ENCODE measurements at regions not wholly inside any gene's neighbourhood (a gene's known extent, or its start where the extent isn't known, plus 50 kb on each side); places are given as distances from the start of the nearest gene placed in this dataset.

- no peaks in the 10 kb centered on the region for H3K79me2 ChIP-seq
- H2AFZ ChIP-seq, result no peak overlapping the region
- no peak overlapping the region for H3K4me2 ChIP-seq
- no peak for DNase-seq (ENCODE audit: low spot score)
- H3K27ac ChIP-seq, result no peak overlapping the region
- no peaks in the 10 kb centered on the region for H3K9me2 ChIP-seq (replicated peaks; ENCODE audit: insufficient read depth)
- 84% methylated on average over 12 of the region's 12 CpGs for WGBS (ENCODE audit: low lambda C conversion rate, missing lambda C conversion rate)
- H3K4me1 ChIP-seq (ENCODE audit: insufficient read depth), result peaks cover 5% of the 10 kb centered on the region
- H3K27me3 ChIP-seq, result no peaks in the 10 kb centered on the region
- H4K20me1 ChIP-seq (ENCODE audit: insufficient read depth, poor library complexity, severe bottlenecking), result no peaks in the 10 kb centered on the region
- H3K9me3 ChIP-seq (ENCODE audit: low read depth), result no peaks in the 10 kb centered on the region
- H3K4me3 ChIP-seq, result no peak overlapping the region
- no peaks in the 10 kb centered on the region for H3K36me3 ChIP-seq (replicated peaks; ENCODE audit: insufficient read depth, low read depth)
- TF ChIP-seq CTCF (IDR thresholded peaks at IDR 0.05; ENCODE audit: poor library complexity) (no peak), EZH2 (IDR thresholded peaks at IDR 0.05; ENCODE audit: borderline replicate concordance) (no peak), EZH2phosphoT487 (IDR thresholded peaks at IDR 0.05; ENCODE audit: low read depth, severe bottlenecking, unreplicated experiment) (no peak)
Measured at GRCh38 chr7:3168370-3168769, 124.7 kb upstream of the CARD11 start.

DNA sequence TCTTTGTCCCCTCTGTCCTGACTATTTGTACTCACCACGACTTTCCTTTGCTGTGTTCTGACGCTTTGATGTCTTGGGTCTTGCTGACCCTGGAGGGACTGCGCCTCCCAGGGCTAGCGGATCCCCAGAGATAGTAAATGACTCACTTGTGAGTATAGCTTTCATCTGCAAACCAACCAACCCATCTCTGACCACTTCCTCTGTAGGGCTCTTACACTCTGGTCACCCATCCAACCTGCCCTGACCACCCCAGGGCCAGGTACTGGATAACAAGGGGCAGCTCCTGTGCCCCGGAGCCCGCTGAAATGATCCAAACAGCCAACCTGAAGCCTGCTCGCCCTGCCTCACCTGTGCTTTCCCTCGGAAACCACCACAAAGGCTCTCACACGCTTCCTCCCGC is 125.2 kb upstream of the CARD11 start:
- Histone ChIP-seq H3K27me3 (no peaks in the 10 kb centered on the region), H2AFZ (no peak overlapping the region), H3K27ac (no peak overlapping the region), H3K4me1 (ENCODE audit: insufficient read depth) (no peaks in the 10 kb centered on the region), H3K4me2 (no peak overlapping the region), H3K36me3 (replicated peaks; ENCODE audit: insufficient read depth, low read depth) (no peaks in the 10 kb centered on the region), H3K4me3 (no peak overlapping the region), H3K79me2 (no peaks in the 10 kb centered on the region), H3K9me3 (ENCODE audit: low read depth) (no peaks in the 10 kb centered on the region), H3K9me2 (replicated peaks; ENCODE audit: insufficient read depth) (no peaks in the 10 kb centered on the region), H4K20me1 (ENCODE audit: insufficient read depth, poor library complexity, severe bottlenecking) (no peaks in the 10 kb centered on the region)
- TF ChIP-seq CTCF (IDR thresholded peaks at IDR 0.05; ENCODE audit: poor library complexity) (no peak), EZH2phosphoT487 (IDR thresholded peaks at IDR 0.05; ENCODE audit: low read depth, severe bottlenecking, unreplicated experiment) (no peak), EZH2 (IDR thresholded peaks at IDR 0.05; ENCODE audit: borderline replicate concordance) (no peak)
- no peak for DNase-seq (ENCODE audit: low spot score)
- WGBS (ENCODE audit: low lambda C conversion rate, missing lambda C conversion rate), result 88% methylated on average over 10 of the region's 10 CpGs

GRCh38 chr7:3172768-3173280 is 128.2 kb upstream of the SDK1 start:
- no peak for TF ChIP-seq EZH2phosphoT487 (IDR thresholded peaks at IDR 0.05; ENCODE audit: low read depth, severe bottlenecking, unreplicated experiment)
- no peak for TF ChIP-seq EZH2 (IDR thresholded peaks at IDR 0.05; ENCODE audit: borderline replicate concordance)
- H3K4me2 ChIP-seq, result no peak overlapping the region
- no peak for DNase-seq (ENCODE audit: low spot score)
- no peaks in the 10 kb centered on the region for H3K9me3 ChIP-seq (ENCODE audit: low read depth)
- H3K27me3 ChIP-seq, result no peaks in the 10 kb centered on the region
- no peaks in the 10 kb centered on the region for H4K20me1 ChIP-seq (ENCODE audit: insufficient read depth, poor library complexity, severe bottlenecking)
- H2AFZ ChIP-seq, result no peak overlapping the region
- H3K79me2 ChIP-seq, result no peaks in the 10 kb centered on the region
- no peaks in the 10 kb centered on the region for H3K9me2 ChIP-seq (replicated peaks; ENCODE audit: insufficient read depth)
- no peak overlapping the region for H3K4me3 ChIP-seq
- no peak overlapping the region for H3K27ac ChIP-seq
- 87% methylated on average over 7 of the region's 7 CpGs for WGBS (ENCODE audit: low lambda C conversion rate, missing lambda C conversion rate)
- H3K36me3 ChIP-seq (replicated peaks; ENCODE audit: insufficient read depth, low read depth), result no peaks in the 10 kb centered on the region
- H3K4me1 ChIP-seq (ENCODE audit: insufficient read depth), result no peaks in the 10 kb centered on the region

GRCh38 chr7:3174515-3175284 is 126.4 kb upstream of the SDK1 start:
- no peaks in the 10 kb centered on the region for H3K79me2 ChIP-seq
- WGBS (ENCODE audit: low lambda C conversion rate, missing lambda C conversion rate), result 90% methylated on average over 15 of the region's 15 CpGs
- no peak for DNase-seq (ENCODE audit: low spot score)
- no peaks in the 10 kb centered on the region for H3K4me1 ChIP-seq (ENCODE audit: insufficient read depth)
- H3K4me2 ChIP-seq, result no peak overlapping the region
- H3K9me3 ChIP-seq (ENCODE audit: low read depth), result no peaks in the 10 kb centered on the region
- no peaks in the 10 kb centered on the region for H3K27me3 ChIP-seq
- H3K27ac ChIP-seq, result no peak overlapping the region
- H3K4me3 ChIP-seq, result no peak overlapping the region
- H3K36me3 ChIP-seq (replicated peaks; ENCODE audit: insufficient read depth, low read depth), result no peaks in the 10 kb centered on the region
- no peaks in the 10 kb centered on the region for H3K9me2 ChIP-seq (replicated peaks; ENCODE audit: insufficient read depth)
- H4K20me1 ChIP-seq (ENCODE audit: insufficient read depth, poor library complexity, severe bottlenecking), result no peaks in the 10 kb centered on the region
- no peak for TF ChIP-seq CTCF (IDR thresholded peaks at IDR 0.05; ENCODE audit: poor library complexity)
- no peak for TF ChIP-seq EZH2 (IDR thresholded peaks at IDR 0.05; ENCODE audit: borderline replicate concordance)
- TF ChIP-seq EZH2phosphoT487 (IDR thresholded peaks at IDR 0.05; ENCODE audit: low read depth, severe bottlenecking, unreplicated experiment), result no peak
- no peak overlapping the region for H2AFZ ChIP-seq
